Motor neuron (in vitro differentiated cells): ENCODE measurements at regions not wholly inside any gene's neighbourhood (a gene's known extent, or its start where the extent isn't known, plus 50 kb on each side); places are given as distances from the start of the nearest gene placed in this dataset.

Experiments
- ATAC-seq, 8 experiments: fragments of 200-7000 bp; cut with Tn5 transposase; replicated peaks in 6 of 8; 2 replicates each; pipeline ENCODE4 v1.8.0; 2021; ENCODE audit warnings: mild to moderate bottlenecking in 8 of 8, moderate library complexity in 8 of 8
- H3K27ac ChIP-seq, 2 donors: fragments of 250-450 bp; sonication (Bioruptor Pico); 2 replicates each; pipeline ENCODE4 v1.9.0; 2021; ENCODE audit warnings: antibody characterized with exemption in 2 of 2, mild to moderate bottlenecking in 2 of 2, moderate library complexity in 1 of 2
- H3K4me1 ChIP-seq, 2 donors: fragments of 250-450 bp; sonication (Bioruptor Pico); replicated peaks in 1 of 2; 2 replicates each; pipeline ENCODE4 v1.6.1; 2021; ENCODE audit warnings: antibody characterized with exemption in 2 of 2, mild to moderate bottlenecking in 2 of 2, moderate library complexity in 1 of 2
- H3K4me3 ChIP-seq, 5 donors: fragments of 250-450 bp; sonication (Bioruptor Pico); 2 replicates each; pipeline ENCODE4 v1.9.0; 2021; ENCODE audit warnings: antibody characterized with exemption in 5 of 5, mild to moderate bottlenecking in 5 of 5, moderate library complexity in 4 of 5
- WGBS, 10 experiments: fragments of 450-650 bp; shearing (Covaris generic); methylation state at CpG; one replicate each; pipeline ENCODE4 v1.0.0; 2022; 5-methylcytosine and 5-hydroxymethylcytosine counted together
- in situ Hi-C, 9 experiments: fragments of 400-800 bp; cut with MboI; loops; one replicate each; pipeline ENCODE4 v1.15.0; 2021; ENCODE audit warnings: low sequenced_read_pairs in 9 of 9, low pct_unique_long_range_greater_than_20kb in 2 of 9; ENCODE audit not compliant: unreplicated experiment in 9 of 9

- in situ Hi-C loops: no loop called here
- ATAC-seq: no peak
- no peaks in the 10 kb centered on the region for H3K4me1 ChIP-seq
- 20 to 83% (median 44%) methylated on average over 1 to 5 of the region's 5 CpGs; no CpG with 5 or more reads in 2 of the 10 experiments for WGBS, 10 experiments
- no peak overlapping the region for H3K4me3 ChIP-seq
- no peak overlapping the region for H3K27ac ChIP-seq
Observed at GRCh38 chr20:60345106-60345505, 386.9 kb downstream of the CDH26 start.

- 0 to 100% (median 91%) methylated on average over 1 to 8 of the region's 11 CpGs for WGBS, 10 experiments
- H3K4me3 ChIP-seq: no peak overlapping the region
- no peak overlapping the region for H3K27ac ChIP-seq
- H3K4me1 ChIP-seq: no peaks in the 10 kb centered on the region
- ATAC-seq: no peak
- in situ Hi-C loops: no loop called here
Observed at GRCh38 chr20:60349418-60349817, 391.2 kb downstream of the CDH26 start.

GRCh38 chr20:60352017-60352416, 393.8 kb downstream of the CDH26 start:
- 50 to 100% (median 77%) methylated on average over 1 of the region's 2 CpGs; no CpG with 5 or more reads in 6 of the 10 experiments for WGBS, 10 experiments
- Histone ChIP-seq H3K27ac (no peak overlapping the region), H3K4me3 (no peak overlapping the region), H3K4me1 (no peaks in the 10 kb centered on the region)
- no peak for ATAC-seq
- in situ Hi-C loops: no loop called here

GRCh38 chr20:60352596-60352995, 394.4 kb downstream of the CDH26 start:
- no peak for ATAC-seq
- in situ Hi-C loops: no loop called here
- no peak overlapping the region for H3K4me3 ChIP-seq
- H3K27ac ChIP-seq: no peak overlapping the region
- WGBS, 10 experiments: 0 to 93% (median 84%) methylated on average over 1 to 5 of the region's 6 CpGs; no CpG with 5 or more reads in 4 of the 10 experiments
- H3K4me1 ChIP-seq: no peaks in the 10 kb centered on the region

- Histone ChIP-seq H3K4me1 (no peaks in the 10 kb centered on the region), H3K27ac (no peak overlapping the region), H3K4me3 (no peak overlapping the region)
- ATAC-seq: no peak
- in situ Hi-C loops: no loop called here
- WGBS, 10 experiments: 14 to 100% (median 51%) methylated on average over 1 to 5 of the region's 5 CpGs; no CpG with 5 or more reads in 2 of the 10 experiments
Observed at GRCh38 chr20:60354024-60354580, 395.9 kb downstream of the CDH26 start.

- in situ Hi-C loops: no loop called here
- 33 to 100% (median 73%) methylated on average over 1 to 2 of the region's 4 CpGs; no CpG with 5 or more reads in 5 of the 10 experiments for WGBS, 10 experiments
- H3K4me1 ChIP-seq: peaks cover 11 to 12% of the 10 kb centered on the region in 2 donors
- H3K27ac ChIP-seq: no peak overlapping the region
- ATAC-seq: no peak
- H3K4me3 ChIP-seq: no peak overlapping the region
Observed at GRCh38 chr20:60358101-60358500, 399.9 kb downstream of the CDH26 start.

GRCh38 chr20:60359010-60359409, 400.8 kb downstream of the CDH26 start:
- ATAC-seq: no peak
- H3K4me1 ChIP-seq: peaks cover 11 to 12% of the 10 kb centered on the region in 2 donors
- no peak overlapping the region for H3K4me3 ChIP-seq
- H3K27ac ChIP-seq: no peak overlapping the region
- in situ Hi-C loops: no loop called here
- 60 to 100% (median 86%) methylated on average over 1 to 4 of the region's 5 CpGs; no CpG with 5 or more reads in 4 of the 10 experiments for WGBS, 10 experiments

GRCh38 chr20:60361761-60362395, 403.7 kb downstream of the CDH26 start:
- Histone ChIP-seq H3K4me3 (no peak overlapping the region), H3K4me1 (peaks cover 28 to 30% of the 10 kb centered on the region in 2 donors), H3K27ac (no peak overlapping the region)
- peak in 1 of 8 experiments; percentile 43 for ATAC-seq
- in situ Hi-C loops: no loop called here
- WGBS, 10 experiments: 26 to 100% (median 83%) methylated on average over 1 to 8 of the region's 10 CpGs; no CpG with 5 or more reads in 1 of the 10 experiments

GRCh38 chr20:60362531-60362930, 404.3 kb downstream of the CDH26 start:
- Histone ChIP-seq H3K27ac (peak overlapping the region in 1 of 2 donors; percentile 36), H3K4me3 (no peak overlapping the region), H3K4me1 (peaks cover 29 to 30% of the 10 kb centered on the region in 2 donors)
- 0 to 80% (median 39%) methylated on average over 1 to 4 of the region's 5 CpGs; no CpG with 5 or more reads in 4 of the 10 experiments for WGBS, 10 experiments
- in situ Hi-C loops: no loop called here
- ATAC-seq: peak in 5 of 8 experiments; percentile 64 to 88 (median 82)

GRCh38 chr20:60363698-60364097, 405.5 kb downstream of the CDH26 start:
- no peak for ATAC-seq
- in situ Hi-C loops: no loop called here

GRCh38 chr20:60365064-60365666, 406.9 kb downstream of the CDH26 start:
- peak in 3 of 8 experiments; percentile 74 to 82 (median 80) for ATAC-seq
- Histone ChIP-seq H3K27ac (no peak overlapping the region), H3K4me3 (no peak overlapping the region), H3K4me1 (peaks cover 29 to 30% of the 10 kb centered on the region in 2 donors)
- 8 to 80% (median 33%) methylated on average over 1 to 5 of the region's 8 CpGs; no CpG with 5 or more reads in 3 of the 10 experiments for WGBS, 10 experiments
- in situ Hi-C loops: no loop called here

More at GRCh38 chr20:60363698-60364097, 405.5 kb downstream of the CDH26 start:
- peaks cover 29 to 30% of the 10 kb centered on the region in 2 donors for H3K4me1 ChIP-seq
- H3K4me3 ChIP-seq: no peak overlapping the region
- H3K27ac ChIP-seq: no peak overlapping the region
- WGBS, 10 experiments: 36 to 100% (median 67%) methylated on average over 1 to 9 of the region's 12 CpGs; no CpG with 5 or more reads in 4 of the 10 experiments

GRCh38 chr20:60365882-60366281, 407.7 kb downstream of the CDH26 start:
- H3K4me1 ChIP-seq: peaks cover 29 to 30% of the 10 kb centered on the region in 2 donors
- H3K4me3 ChIP-seq: no peak overlapping the region
- no peak overlapping the region for H3K27ac ChIP-seq
- ATAC-seq: peak in 5 of 8 experiments; percentile 52 to 82 (median 75)
- 15 to 100% (median 22%) methylated on average over 1 to 7 of the region's 7 CpGs; no CpG with 5 or more reads in 1 of the 10 experiments for WGBS, 10 experiments
- in situ Hi-C loops: no loop called here

GRCh38 chr20:60371384-60371783, 413.2 kb downstream of the CDH26 start:
- Histone ChIP-seq H3K4me3 (no peak overlapping the region), H3K27ac (peak overlapping the region in 1 of 2 donors; percentile 17), H3K4me1 (peaks cover 19 to 20% of the 10 kb centered on the region in 2 donors)
- peak in 1 of 8 experiments; percentile 15 for ATAC-seq
- 15 to 88% (median 74%) methylated on average over 1 to 6 of the region's 6 CpGs; no CpG with 5 or more reads in 3 of the 10 experiments for WGBS, 10 experiments
- in situ Hi-C loops: no loop called here
